K562 (cell line): ENCODE measurements at regions not wholly inside any gene's neighbourhood (a gene's known extent, or its start where the extent isn't known, plus 50 kb on each side); places are given as distances from the start of the nearest gene placed in this dataset.

Experiments
- CBX5 ChIP-seq: IDR thresholded peaks from 2 replicates; pipeline ENCODE4 v1.6.1; 2014; ENCODE audit warnings: low read depth, borderline replicate concordance
- CTCF ChIP-seq, 3 experiments: IDR thresholded peaks in 2 of 3; conservative IDR thresholded peaks in 1 of 3; 2 replicates each; pipeline ENCODE4 v1.5.1; 2011 to 2012; ENCODE audit warnings: low read length in 3 of 3, mild to moderate bottlenecking in 3 of 3, control low read depth in 2 of 3, improper control_type of control experiment in 1 of 3, inconsistent platforms in 1 of 3, low read depth in 1 of 3, mixed read lengths in 1 of 3, moderate library complexity in 1 of 3; ENCODE audit not compliant: insufficient read depth in 2 of 3
- TAF1 ChIP-seq: IDR thresholded peaks from 2 replicates; pipeline ENCODE4 v1.6.1; 2011; ENCODE audit warnings: mild to moderate bottlenecking, low read length, moderate library complexity; ENCODE audit not compliant: insufficient read depth, control insufficient read depth, severe bottlenecking; ENCODE audit errors: extremely low read depth
- ZBTB12 ChIP-seq: fragments of 250-450 bp; sonication (Bioruptor Pico); IDR thresholded peaks from 2 replicates; pipeline ENCODE4 v1.4.0; 2020

DNA sequence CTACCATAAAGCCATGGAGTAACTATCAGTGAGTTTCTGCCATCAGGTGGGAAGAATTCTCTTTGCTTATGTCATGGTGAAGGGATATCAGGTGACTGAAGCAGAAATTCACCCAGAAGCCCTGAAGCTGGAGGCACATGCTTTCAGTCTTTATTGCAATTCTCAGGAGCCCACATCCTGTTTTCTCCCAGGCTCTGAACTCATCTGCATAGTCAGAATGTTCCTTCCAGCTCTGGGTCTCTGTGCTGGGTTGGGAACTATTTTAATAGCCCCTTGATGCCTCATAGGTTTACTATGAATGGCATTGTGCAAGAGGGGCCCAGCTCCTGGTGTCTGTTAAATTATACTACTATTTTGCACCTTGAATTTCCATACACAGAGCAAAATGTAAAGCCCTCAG, 198.4 kb upstream of the SOX9 start:
- TF ChIP-seq CTCF (IDR thresholded peaks at IDR 0.05 in 2 of 3, conservative IDR thresholded peaks at IDR 0.05 in 1 of 3; ENCODE audit: insufficient read depth in 2 of 3, low read depth in 1 of 3, low read length in 3 of 3) (no peak), TAF1 (no peak), CBX5 (no peak), ZBTB12 (CRISPR knock-in tag) (no peak)
